B cell (primary cell): ENCODE measurements at regions not wholly inside any gene's neighbourhood (a gene's known extent, or its start where the extent isn't known, plus 50 kb on each side); places are given as distances from the start of the nearest gene placed in this dataset.

Experiments
- ATAC-seq: fragments of 200-7000 bp; cut with Tn5 transposase; one replicate; pipeline ENCODE4 v1.10.0; 2021; ENCODE audit warnings: low read depth, mild to moderate bottlenecking, moderate number of reproducible peaks, moderate library complexity
- CTCF ChIA-PET: fragments of 350-600 bp; sonication (Branson Sonifier 250); formaldehyde crosslinking; loops from one replicate; lab custom pipeline; 2021; ENCODE audit warnings: antibody characterized with exemption, inconsistent platforms; lab: Charles Lee
- POLR2A ChIA-PET: fragments of 350-600 bp; sonication (Branson Sonifier 250); formaldehyde crosslinking; loops from one replicate; lab custom pipeline; 2021; ENCODE audit warnings: antibody characterized with exemption; lab: Charles Lee
- DNase-seq: peaks from one replicate; pipeline ENCODE4 v3.0.0; 2013
- H2AFZ ChIP-seq: 2 replicates; pipeline ENCODE4 v1.6.1; 2012; ENCODE audit warnings: mild to moderate bottlenecking, low read depth, low read length; ENCODE audit not compliant: insufficient read depth, poor library complexity, severe bottlenecking
- H3K27ac ChIP-seq, 2 donors: 1 replicate in 1 of 2; 2 replicates in 1 of 2; pipeline ENCODE4 v1.5.1; 2012 to 2013; ENCODE audit warnings: low read length in 2 of 2, mild to moderate bottlenecking in 2 of 2, moderate library complexity in 1 of 2
- H3K27me3 ChIP-seq, 4 experiments: fragments of 200-600 bp in 1 of 4; sonication (generic) in 1 of 4; replicated peaks in 1 of 4; 1 replicate in 2 of 4; 2 replicates in 2 of 4; pipeline versions ENCODE4 v1.6.1 to v1.7.0; 2013 to 2016; ENCODE audit warnings: low read length in 3 of 4, mild to moderate bottlenecking in 2 of 4, mixed read lengths in 1 of 4, moderate library complexity in 1 of 4; ENCODE audit not compliant: insufficient read depth in 4 of 4, control insufficient read depth in 3 of 4; ENCODE audit errors: control extremely low read depth in 1 of 4
- H3K36me3 ChIP-seq, 2 experiments: replicated peaks in 1 of 2; 1 replicate in 1 of 2; 2 replicates in 1 of 2; pipeline versions ENCODE4 v1.6.1 to v1.7.1; 2013; ENCODE audit warnings: low read length in 1 of 2; ENCODE audit not compliant: insufficient read depth in 2 of 2, control insufficient read depth in 1 of 2; ENCODE audit errors: control extremely low read depth in 1 of 2, extremely low read depth in 1 of 2
- H3K4me1 ChIP-seq, 2 donors: fragments of 200-600 bp in 1 of 2; sonication (generic) in 1 of 2; 1 replicate in 1 of 2; 2 replicates in 1 of 2; pipeline versions ENCODE4 v1.5.1 to v1.6.1; 2013 to 2017; ENCODE audit warnings: low read length in 2 of 2; ENCODE audit not compliant: control insufficient read depth in 2 of 2, insufficient read depth in 2 of 2
- H3K4me2 ChIP-seq: replicated peaks from 2 replicates; pipeline ENCODE3; 2012; ENCODE audit warnings: mild to moderate bottlenecking, low read depth, low read length; ENCODE audit not compliant: poor library complexity, severe bottlenecking
- H3K4me3 ChIP-seq, 5 experiments: fragments of 200-600 bp in 1 of 5; sonication (generic) in 1 of 5; 1 replicate in 3 of 5; 2 replicates in 2 of 5; pipeline versions ENCODE4 v1.5.1 to v1.7.0; 2011 to 2016; ENCODE audit warnings: low read length in 4 of 5, mild to moderate bottlenecking in 4 of 5, low read depth in 2 of 5, control low read depth in 1 of 5, moderate library complexity in 1 of 5; ENCODE audit not compliant: insufficient read depth in 1 of 5; ENCODE audit errors: control extremely low read depth in 1 of 5, extremely low read depth in 1 of 5
- H3K79me2 ChIP-seq: fragments of 200-600 bp; sonication (generic); one replicate; pipeline ENCODE4 v1.6.0; 2016; ENCODE audit warnings: low read length; ENCODE audit not compliant: control insufficient read depth, insufficient read depth
- H3K9ac ChIP-seq: fragments of 200-600 bp; sonication (generic); 2 replicates; pipeline ENCODE4 v1.6.1; 2017; ENCODE audit warnings: mild to moderate bottlenecking, low read length, moderate library complexity
- H3K9me3 ChIP-seq, 3 donors: one replicate each; pipeline versions ENCODE4 v1.6.1 to v1.7.1; 2013; ENCODE audit warnings: low read length in 2 of 3; ENCODE audit not compliant: control insufficient read depth in 2 of 3, insufficient read depth in 1 of 3; ENCODE audit errors: control extremely low read depth in 1 of 3
- H4K20me1 ChIP-seq: 2 replicates; pipeline ENCODE4 v1.6.0; 2012; ENCODE audit warnings: mild to moderate bottlenecking, low read length; ENCODE audit not compliant: insufficient read depth, control insufficient read depth, poor library complexity, severe bottlenecking
- H3K27ac Mint-ChIP-seq: one replicate; pipeline ENCODE4 v1.8.0; 2021; ENCODE audit warnings: mixed read lengths
- H3K27me3 Mint-ChIP-seq: one replicate; pipeline ENCODE4 v1.8.0; 2021; ENCODE audit warnings: mixed read lengths
- H3K4me1 Mint-ChIP-seq: one replicate; pipeline ENCODE4 v1.8.0; 2021; ENCODE audit warnings: mixed read lengths
- H3K4me3 Mint-ChIP-seq: one replicate; pipeline ENCODE4 v1.8.0; 2021; ENCODE audit warnings: mixed read lengths
- H3K9me3 Mint-ChIP-seq: one replicate; pipeline ENCODE4 v1.8.0; 2022; ENCODE audit warnings: mixed read lengths; ENCODE audit not compliant: insufficient read depth
- EZH2 ChIP-seq: IDR thresholded peaks from 2 replicates; pipeline ENCODE4 v1.6.1; 2012; ENCODE audit warnings: borderline replicate concordance, low read depth, mild to moderate bottlenecking, moderate library complexity, low read length; ENCODE audit not compliant: insufficient read depth, poor library complexity, severe bottlenecking
- WGBS: methylation state at CpG from one replicate; pipeline ENCODE4 v1.1.5; 2013; ENCODE audit warnings: missing lambda C conversion rate; ENCODE audit not compliant: insufficient coverage; 5-methylcytosine and 5-hydroxymethylcytosine counted together
- intact Hi-C: fragments of 100-400 bp; cut with micrococcal nuclease; formaldehyde crosslinking; loops from one replicate; pipeline ENCODE4 v1.10.0; 2022
- TF ChIP-seq, protein P1 (sequence below): fragments of 200-600 bp; IDR thresholded peaks from one replicate; pipeline ENCODE4 v1.8.0; 2022; ENCODE audit warnings: antibody characterized with exemption, mild to moderate bottlenecking

DNA sequence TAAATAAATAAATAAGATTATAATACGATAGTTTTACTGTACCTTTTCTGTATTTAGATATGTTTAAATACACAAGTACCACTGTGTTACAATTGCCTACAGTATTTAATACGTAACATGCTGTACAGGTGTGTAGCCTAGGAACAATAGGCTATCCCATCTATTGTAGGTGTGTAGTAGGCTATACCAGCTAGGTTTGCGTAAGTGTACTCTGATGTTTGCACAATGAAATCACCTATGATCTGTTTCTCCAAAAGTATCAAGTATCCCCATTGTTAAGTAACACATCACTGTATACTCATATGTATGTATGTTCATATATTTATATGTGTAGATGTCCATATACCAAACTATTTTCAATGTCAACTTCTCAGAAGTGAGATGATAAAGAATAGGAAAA lies 118.2 kb upstream of the RND3 start:
- Histone ChIP-seq H3K79me2 (no peaks in the 10 kb centered on the region), H3K4me1 (no peaks in the 10 kb centered on the region), H3K4me2 (no peak overlapping the region), H3K9ac (no peak overlapping the region), H3K27ac (no peak overlapping the region), H3K9me3 (no peaks in the 10 kb centered on the region), H3K36me3 (no peaks in the 10 kb centered on the region), H3K4me3 (no peak overlapping the region), H2AFZ (no peak overlapping the region), H3K27me3 (no peaks in the 10 kb centered on the region), H4K20me1 (no peaks in the 10 kb centered on the region)
- Mint-ChIP-seq H3K4me3 (no peak overlapping the region), H3K27ac (no peak overlapping the region), H3K9me3 (no peaks in the 10 kb centered on the region), H3K4me1 (no peaks in the 10 kb centered on the region), H3K27me3 (no peaks in the 10 kb centered on the region)
- intact Hi-C loops: no loop called here
- ChIA-PET POLR2A (no interaction called here), CTCF (no interaction called here)
- TF ChIP-seq EZH2: no peak
- TF ChIP-seq, protein P1, sequence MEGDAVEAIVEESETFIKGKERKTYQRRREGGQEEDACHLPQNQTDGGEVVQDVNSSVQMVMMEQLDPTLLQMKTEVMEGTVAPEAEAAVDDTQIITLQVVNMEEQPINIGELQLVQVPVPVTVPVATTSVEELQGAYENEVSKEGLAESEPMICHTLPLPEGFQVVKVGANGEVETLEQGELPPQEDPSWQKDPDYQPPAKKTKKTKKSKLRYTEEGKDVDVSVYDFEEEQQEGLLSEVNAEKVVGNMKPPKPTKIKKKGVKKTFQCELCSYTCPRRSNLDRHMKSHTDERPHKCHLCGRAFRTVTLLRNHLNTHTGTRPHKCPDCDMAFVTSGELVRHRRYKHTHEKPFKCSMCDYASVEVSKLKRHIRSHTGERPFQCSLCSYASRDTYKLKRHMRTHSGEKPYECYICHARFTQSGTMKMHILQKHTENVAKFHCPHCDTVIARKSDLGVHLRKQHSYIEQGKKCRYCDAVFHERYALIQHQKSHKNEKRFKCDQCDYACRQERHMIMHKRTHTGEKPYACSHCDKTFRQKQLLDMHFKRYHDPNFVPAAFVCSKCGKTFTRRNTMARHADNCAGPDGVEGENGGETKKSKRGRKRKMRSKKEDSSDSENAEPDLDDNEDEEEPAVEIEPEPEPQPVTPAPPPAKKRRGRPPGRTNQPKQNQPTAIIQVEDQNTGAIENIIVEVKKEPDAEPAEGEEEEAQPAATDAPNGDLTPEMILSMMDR: no peak
- ATAC-seq: no peak
- no CpG with 5 or more reads among the region's 3 CpGs for WGBS
- DNase-seq: no peak

DNA sequence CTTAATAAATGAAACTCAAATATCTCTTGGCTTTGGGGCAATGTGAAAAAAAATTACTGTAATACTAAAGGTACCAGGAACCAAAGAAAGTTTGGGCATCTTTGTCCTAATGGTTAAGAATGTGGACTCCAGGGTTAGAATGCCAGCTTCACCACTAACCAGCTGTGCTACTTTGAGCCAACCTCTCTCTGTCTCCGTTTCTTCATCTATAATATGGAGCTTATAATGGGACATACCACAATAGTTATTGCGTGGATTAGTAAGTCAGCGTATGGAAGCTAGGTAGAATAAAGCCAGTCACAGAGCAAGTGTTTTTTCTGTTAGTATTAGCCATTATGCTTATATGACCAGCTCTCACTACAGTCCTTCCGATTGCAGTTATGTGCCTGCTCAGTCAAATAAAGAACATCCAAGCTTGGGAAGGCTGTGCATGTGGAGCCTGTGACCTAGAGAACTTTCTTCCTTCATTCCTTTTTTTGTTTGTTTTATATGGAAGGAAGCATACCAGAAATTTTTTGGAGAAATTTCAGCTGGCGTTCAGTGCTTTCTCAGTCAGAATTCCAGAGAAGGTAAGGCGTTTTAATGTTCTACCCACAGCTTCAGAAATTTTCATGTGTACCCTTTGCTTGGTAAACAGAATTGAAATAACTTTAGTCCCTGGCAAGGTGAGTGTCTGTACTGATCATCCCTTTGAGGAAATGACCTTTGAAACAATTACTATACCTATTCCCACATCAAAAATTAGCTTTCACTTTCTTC lies 114.0 kb upstream of the RND3 start:
- H4K20me1 ChIP-seq: no peaks in the 10 kb centered on the region
- no peak overlapping the region for H3K4me3 ChIP-seq
- no peaks in the 10 kb centered on the region for H3K79me2 ChIP-seq
- ChIA-PET POLR2A (no interaction called here), CTCF (no interaction called here)
- DNase-seq (no peak), ATAC-seq (no peak)
- H3K9ac ChIP-seq: no peak overlapping the region
- TF ChIP-seq, protein P1: no peak
- TF ChIP-seq EZH2: no peak
- H3K36me3 ChIP-seq: no peaks in the 10 kb centered on the region
- WGBS: no CpG with 5 or more reads among the region's 6 CpGs
- H3K4me1 ChIP-seq: no peaks in the 10 kb centered on the region
- Mint-ChIP-seq H3K4me3 (no peak overlapping the region), H3K27me3 (no peaks in the 10 kb centered on the region), H3K9me3 (no peaks in the 10 kb centered on the region), H3K4me1 (no peaks in the 10 kb centered on the region), H3K27ac (no peak overlapping the region)
- no peak overlapping the region for H2AFZ ChIP-seq
- intact Hi-C loops: no loop called here
- peaks cover 0 to 3% (median 0%) of the 10 kb centered on the region in 3 donors for H3K9me3 ChIP-seq
- no peak overlapping the region for H3K4me2 ChIP-seq
- no peak overlapping the region for H3K27ac ChIP-seq
- H3K27me3 ChIP-seq: no peaks in the 10 kb centered on the region
